Mesendoderm (in vitro differentiated cells): ENCODE measurements at regions not wholly inside any gene's neighbourhood (a gene's known extent, or its start where the extent isn't known, plus 50 kb on each side); places are given as distances from the start of the nearest gene placed in this dataset. TPM values are rescaled to one million over a fixed set of nuclear protein-coding genes. Genes with fewer than 3 reads are reported as not detected.
A peak's percentile ranks its signal among the peaks of the same experiment; 100 is the strongest.

Experiments
- DNase-seq: peaks from one replicate; pipeline ENCODE4 v3.0.0; 2013
- H2AK5ac ChIP-seq: 2 replicates; pipeline ENCODE4 v1.6.1; 2013; ENCODE audit warnings: low read length, inconsistent platforms
- H2BK120ac ChIP-seq: 2 replicates; pipeline ENCODE4 v1.6.1; 2013; ENCODE audit warnings: low read depth, mild to moderate bottlenecking, low read length, moderate library complexity, mixed read lengths
- H2BK15ac ChIP-seq: replicated peaks from 2 replicates; pipeline ENCODE4 v1.6.1; 2013; ENCODE audit warnings: low read depth, mild to moderate bottlenecking, moderate library complexity
- H2BK5ac ChIP-seq: 2 replicates; pipeline ENCODE4 v1.6.1; 2013; ENCODE audit warnings: low read length, inconsistent platforms
- H3K18ac ChIP-seq: 2 replicates; pipeline ENCODE4 v1.6.1; 2013; ENCODE audit warnings: mild to moderate bottlenecking, low read length, mixed read lengths
- H3K23ac ChIP-seq: one replicate; pipeline ENCODE4 v1.6.1; 2013; ENCODE audit warnings: low read length
- H3K27ac ChIP-seq: 2 replicates; pipeline ENCODE4 v1.5.1; 2013; ENCODE audit warnings: low read depth, mild to moderate bottlenecking, inconsistent platforms, low read length, moderate library complexity
- H3K27me3 ChIP-seq: 2 replicates; pipeline ENCODE4 v1.6.1; 2013; ENCODE audit warnings: low read length, control low read depth, mild to moderate bottlenecking, inconsistent platforms; ENCODE audit not compliant: insufficient read depth, poor library complexity
- H3K36me3 ChIP-seq: 2 replicates; pipeline ENCODE4 v1.6.1; 2013; ENCODE audit warnings: low read length, inconsistent platforms; ENCODE audit not compliant: control insufficient read depth, insufficient read depth
- H3K4ac ChIP-seq: one replicate; pipeline ENCODE4 v1.6.1; 2013; ENCODE audit warnings: low read depth, mild to moderate bottlenecking, low read length, moderate library complexity
- H3K4me1 ChIP-seq: 2 replicates; pipeline ENCODE4 v1.6.1; 2013; ENCODE audit warnings: low read depth, low read length, inconsistent platforms; ENCODE audit not compliant: control insufficient read depth
- H3K4me2 ChIP-seq: 2 replicates; pipeline ENCODE4 v1.6.1; 2013; ENCODE audit warnings: low read length
- H3K4me3 ChIP-seq: 2 replicates; pipeline ENCODE4 v1.5.1; 2013; ENCODE audit warnings: mild to moderate bottlenecking, low read length
- H3K56ac ChIP-seq: one replicate; pipeline ENCODE4 v1.6.1; 2013; ENCODE audit warnings: low read length
- H3K79me1 ChIP-seq: 2 replicates; pipeline ENCODE4 v1.6.1; 2013; ENCODE audit warnings: low read length, inconsistent platforms
- H3K79me2 ChIP-seq: 2 replicates; pipeline ENCODE4 v1.6.1; 2013; ENCODE audit warnings: mild to moderate bottlenecking, low read length; ENCODE audit not compliant: control insufficient read depth, insufficient read depth
- H3K9ac ChIP-seq: 2 replicates; pipeline ENCODE4 v1.6.1; 2013; ENCODE audit warnings: low read length, inconsistent platforms
- H4K5ac ChIP-seq: one replicate; pipeline ENCODE4 v1.6.1; 2013; ENCODE audit warnings: low read length
- H4K8ac ChIP-seq: one replicate; pipeline ENCODE4 v1.6.1; 2013; ENCODE audit warnings: low read depth, mild to moderate bottlenecking, control low read depth, low read length, moderate library complexity
- WGBS: extraction: QIAGEN DNeasy Blood & Tissue Kit; methylation state at CpG from one replicate; pipeline ENCODE4 v1.1.7; 2013; ENCODE audit warnings: low lambda C conversion rate, missing lambda C conversion rate; ENCODE audit not compliant: insufficient coverage; ENCODE audit errors: extremely low coverage; 5-methylcytosine and 5-hydroxymethylcytosine counted together
- small RNA-seq: library from polyadenylated mRNA; stranded (forward); fragments of <200 nt; extraction: miRNeasy Mini kit (QIAGEN cat#:217004); gene quantifications from one replicate; pipeline ENCODE3, GENCODE V24; 2013; ENCODE audit not compliant: insufficient read depth

DNA sequence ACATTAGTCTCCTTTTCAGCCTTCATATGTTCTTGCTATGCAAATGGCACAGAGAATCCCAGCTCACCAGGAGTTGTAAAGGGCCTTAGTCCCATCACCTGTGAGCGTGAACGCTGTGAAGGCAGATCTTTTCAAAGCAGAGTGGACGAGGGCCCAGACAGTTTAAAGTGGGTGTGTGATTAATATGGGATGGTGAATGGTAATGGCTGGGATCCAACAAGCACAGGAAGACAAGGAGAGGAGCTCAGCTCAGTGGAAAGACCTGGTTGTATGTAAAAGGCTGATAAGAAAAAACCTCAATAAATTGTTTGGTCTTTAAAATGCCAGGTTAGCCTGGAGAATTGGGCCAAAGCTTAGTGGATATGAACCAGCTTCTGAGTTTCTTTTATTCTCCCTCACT lies 326.2 kb downstream of the NYAP2 start:
- no CpG with 5 or more reads among the region's 3 CpGs for WGBS
- H2BK5ac ChIP-seq: no peak overlapping the region
- no peaks in the 10 kb centered on the region for H3K79me1 ChIP-seq
- no peak overlapping the region for H2AK5ac ChIP-seq
- no peak overlapping the region for H3K9ac ChIP-seq
- H3K4me3 ChIP-seq: no peak overlapping the region
- no peaks in the 10 kb centered on the region for H3K36me3 ChIP-seq
- no peak overlapping the region for H4K8ac ChIP-seq
- H2BK120ac ChIP-seq: peak overlapping the region; percentile 28
- H3K4me1 ChIP-seq: no peaks in the 10 kb centered on the region
- H3K4ac ChIP-seq: no peak overlapping the region
- H3K18ac ChIP-seq: no peak overlapping the region
- H3K27me3 ChIP-seq: no peaks in the 10 kb centered on the region
- DNase-seq: no peak
- no peak overlapping the region for H3K56ac ChIP-seq
- no peak overlapping the region for H3K23ac ChIP-seq
- no peak overlapping the region for H2BK15ac ChIP-seq
- H3K4me2 ChIP-seq: no peak overlapping the region
- no peaks in the 10 kb centered on the region for H3K79me2 ChIP-seq
- no peak overlapping the region for H3K27ac ChIP-seq
- no peak overlapping the region for H4K5ac ChIP-seq

Small RNAs in the stretch of these regions (small RNA-seq; reads per million reads assigned to genes)
- not detected for gene AC068138.1
- not detected for gene MIR5702
